GM12875 (cell line): ENCODE measurements at regions not wholly inside any gene's neighbourhood (a gene's known extent, or its start where the extent isn't known, plus 50 kb on each side); places are given as distances from the start of the nearest gene placed in this dataset.

ENCODE experiments used
- H3K4me3 ChIP-seq: one replicate; pipeline ENCODE4 v1.5.1; 2011; ENCODE audit warnings: low read depth, low read length, control low read depth
- TF ChIP-seq, protein P1 (sequence below): IDR thresholded peaks from 2 replicates; pipeline ENCODE4 v1.5.1; 2011; ENCODE audit warnings: low read depth, mild to moderate bottlenecking, control low read depth, inconsistent platforms, low read length, moderate library complexity, borderline replicate concordance; ENCODE audit not compliant: insufficient read depth

DNA sequence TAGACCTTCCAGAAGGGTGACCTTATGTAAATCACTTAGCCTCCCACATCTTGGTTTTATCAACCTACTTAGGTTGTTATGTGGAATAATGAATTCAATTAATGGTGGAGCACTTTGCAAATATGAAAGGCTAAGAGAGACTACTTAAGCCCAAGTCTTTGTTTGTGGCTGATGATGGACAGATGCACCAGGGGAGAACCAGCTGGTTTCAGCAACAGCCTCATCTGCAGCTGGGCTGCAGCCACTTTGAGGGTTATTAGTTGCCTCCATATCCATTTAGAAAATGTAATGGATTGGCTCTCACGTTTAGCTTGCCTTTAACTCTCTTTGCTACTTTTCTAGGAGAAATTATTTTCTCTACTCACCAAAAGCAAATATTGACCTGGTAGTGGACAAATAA is 146.6 kb downstream of the ESM1 start:
- TF ChIP-seq, protein P1, sequence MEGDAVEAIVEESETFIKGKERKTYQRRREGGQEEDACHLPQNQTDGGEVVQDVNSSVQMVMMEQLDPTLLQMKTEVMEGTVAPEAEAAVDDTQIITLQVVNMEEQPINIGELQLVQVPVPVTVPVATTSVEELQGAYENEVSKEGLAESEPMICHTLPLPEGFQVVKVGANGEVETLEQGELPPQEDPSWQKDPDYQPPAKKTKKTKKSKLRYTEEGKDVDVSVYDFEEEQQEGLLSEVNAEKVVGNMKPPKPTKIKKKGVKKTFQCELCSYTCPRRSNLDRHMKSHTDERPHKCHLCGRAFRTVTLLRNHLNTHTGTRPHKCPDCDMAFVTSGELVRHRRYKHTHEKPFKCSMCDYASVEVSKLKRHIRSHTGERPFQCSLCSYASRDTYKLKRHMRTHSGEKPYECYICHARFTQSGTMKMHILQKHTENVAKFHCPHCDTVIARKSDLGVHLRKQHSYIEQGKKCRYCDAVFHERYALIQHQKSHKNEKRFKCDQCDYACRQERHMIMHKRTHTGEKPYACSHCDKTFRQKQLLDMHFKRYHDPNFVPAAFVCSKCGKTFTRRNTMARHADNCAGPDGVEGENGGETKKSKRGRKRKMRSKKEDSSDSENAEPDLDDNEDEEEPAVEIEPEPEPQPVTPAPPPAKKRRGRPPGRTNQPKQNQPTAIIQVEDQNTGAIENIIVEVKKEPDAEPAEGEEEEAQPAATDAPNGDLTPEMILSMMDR: no peak
- H3K4me3 ChIP-seq: no peak overlapping the region

DNA sequence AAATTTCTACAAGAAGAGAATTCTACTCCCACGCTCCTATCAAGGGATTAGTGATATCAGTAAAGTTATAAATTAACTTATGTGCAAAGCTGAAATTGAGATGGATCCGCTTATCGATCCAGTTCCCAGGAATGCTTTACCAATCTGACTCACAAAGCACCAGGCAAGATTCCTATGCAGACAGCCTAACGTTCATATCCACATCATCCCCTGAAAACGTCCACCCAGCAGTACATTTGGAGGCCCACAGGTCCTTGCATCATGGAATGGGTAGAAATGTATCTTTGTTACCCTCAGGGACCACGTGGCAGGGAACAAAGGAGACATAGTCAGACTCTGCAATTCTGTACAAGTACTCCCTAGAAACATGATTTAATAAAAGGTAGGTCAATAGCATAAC is 147.4 kb downstream of the ESM1 start:
- TF ChIP-seq, protein P1: no peak
- no peak overlapping the region for H3K4me3 ChIP-seq

DNA sequence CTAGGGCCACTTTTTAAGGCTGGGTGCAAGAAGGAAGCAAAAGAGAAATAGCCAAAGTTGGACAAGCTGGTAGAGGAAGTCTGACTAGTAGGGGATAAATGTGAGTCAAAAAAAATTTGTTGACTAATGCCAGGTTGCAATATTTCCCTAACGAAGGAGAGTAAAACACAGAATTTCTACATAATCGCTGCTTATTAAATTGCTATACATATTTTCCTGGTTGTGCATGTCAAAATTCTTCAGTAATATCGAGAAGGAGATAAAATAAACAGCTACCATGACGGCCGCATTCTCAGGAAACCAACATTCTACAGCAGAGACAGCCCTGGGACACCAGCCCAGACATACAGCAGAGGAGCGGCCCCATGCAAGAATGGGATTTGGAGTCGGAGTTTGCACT is 148.3 kb downstream of the ESM1 start:
- no peak overlapping the region for H3K4me3 ChIP-seq
- TF ChIP-seq, protein P1: no peak

DNA sequence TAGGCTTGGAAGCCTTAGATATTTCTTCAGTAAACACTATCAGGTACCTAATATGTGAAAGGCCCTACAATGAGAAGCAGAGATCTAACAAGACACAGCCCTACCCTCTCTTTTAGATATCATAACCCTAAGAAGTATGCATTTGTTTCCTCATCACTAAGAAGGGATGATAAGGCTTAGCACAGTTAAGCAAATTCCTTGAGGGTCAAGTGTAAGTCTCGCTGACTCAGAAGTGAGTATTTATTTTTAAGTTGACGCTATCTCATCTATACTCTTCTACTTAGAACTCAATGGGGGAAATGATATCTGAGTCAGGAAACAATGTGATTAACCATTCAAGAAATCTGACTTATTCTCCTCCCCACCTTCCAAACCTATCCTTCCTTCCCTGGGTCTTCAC is 149.7 kb downstream of the ESM1 start:
- no peak overlapping the region for H3K4me3 ChIP-seq

DNA sequence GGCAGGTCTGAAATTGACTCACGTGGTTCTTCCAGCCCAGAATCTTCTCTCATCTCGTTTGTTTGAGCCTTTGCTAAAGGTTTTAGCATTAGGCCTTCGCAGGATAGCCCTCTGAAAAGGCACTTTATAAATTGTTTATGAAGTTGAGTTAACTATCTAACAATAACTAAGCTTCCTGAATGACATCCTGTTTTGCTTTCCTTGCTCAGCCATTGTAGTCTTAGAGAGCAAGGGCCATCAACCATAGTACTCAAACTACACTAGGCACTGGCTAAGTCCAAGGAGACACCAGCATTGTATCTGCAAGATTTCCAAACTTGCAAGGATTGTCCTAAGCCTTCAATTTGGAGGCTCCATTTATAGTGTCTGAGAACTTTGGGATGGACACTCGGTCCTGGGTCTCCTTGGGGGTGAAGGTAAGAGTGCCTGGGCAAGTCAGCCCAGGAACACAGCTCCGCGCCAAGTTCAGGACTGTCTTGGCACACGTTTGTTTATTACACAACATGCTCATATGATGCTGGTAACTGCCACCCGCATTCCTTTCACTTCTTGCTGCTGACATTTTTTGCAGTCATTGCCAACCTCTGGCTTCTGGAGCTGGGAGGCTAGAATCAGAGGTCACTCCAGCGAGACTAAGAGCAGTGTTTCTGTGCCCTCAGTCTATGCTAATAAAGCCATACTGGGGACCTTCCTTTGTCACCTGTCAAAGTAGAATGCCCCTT is 151.1 kb downstream of the ESM1 start:
- TF ChIP-seq, protein P1: no peak
- no peak overlapping the region for H3K4me3 ChIP-seq

More for the DNA sequence above, 149.7 kb downstream of the ESM1 start:
- TF ChIP-seq, protein P1: no peak

DNA sequence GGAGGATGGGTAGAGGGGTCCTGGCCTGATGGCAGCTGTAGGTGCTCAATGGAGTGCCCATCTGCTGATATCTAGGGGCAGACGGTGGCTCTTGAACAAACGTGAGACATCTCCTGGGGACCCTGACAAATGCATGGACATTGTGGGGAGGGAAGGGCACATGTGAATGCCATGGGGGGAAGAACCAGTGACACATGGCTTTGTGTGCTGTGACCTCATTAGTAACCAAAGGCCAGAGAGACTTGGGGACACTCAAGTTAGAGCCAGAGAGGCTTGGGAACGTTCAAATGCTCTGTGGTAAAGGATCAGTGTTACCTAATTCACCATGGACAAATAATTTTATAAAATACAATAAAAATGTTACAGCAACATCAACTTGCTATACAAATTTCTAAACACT is 151.8 kb downstream of the ESM1 start:
- TF ChIP-seq, protein P1: no peak
- H3K4me3 ChIP-seq: no peak overlapping the region

DNA sequence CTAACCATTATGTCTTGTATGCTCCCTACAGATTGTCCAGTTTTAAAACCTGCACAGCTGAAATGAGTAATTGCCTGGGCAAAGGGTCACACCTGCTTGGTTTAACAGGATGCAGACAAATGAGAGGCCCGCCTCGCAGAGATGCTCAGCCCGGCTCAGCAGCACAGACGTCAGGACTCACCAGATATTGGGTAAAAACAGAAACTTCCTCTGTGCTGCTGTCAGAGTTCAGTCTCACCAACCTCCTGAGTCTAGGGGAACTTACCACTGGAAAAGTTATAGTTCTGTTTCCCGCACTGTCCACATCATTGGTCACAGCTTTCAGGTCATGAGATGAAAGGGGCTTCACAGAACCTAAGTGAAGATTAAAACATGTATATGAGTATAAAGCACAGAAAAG is 152.5 kb downstream of the ESM1 start:
- H3K4me3 ChIP-seq: no peak overlapping the region
- TF ChIP-seq, protein P1: no peak
